ENCODE measurements at regions not wholly inside any gene's neighbourhood (a gene's known extent, or its start where the extent isn't known, plus 50 kb on each side); places are given as distances from the start of the nearest gene placed in this dataset.

GRCh38 chr14:106488291-106488690 is 961.9 kb downstream of the TMEM121 start:
- no peaks in the 10 kb centered on the region for H3K79me2 ChIP-seq (ENCODE audit: low read length)
- 0 out of 2 replicates have a peak, but pooled peaks cover 7% of the 10 kb centered on the region for H3K9me3 ChIP-seq (ENCODE audit: low read length)
- H3K27me3 ChIP-seq (ENCODE audit: low read length): no peaks in the 10 kb centered on the region
- H2AFZ ChIP-seq (ENCODE audit: low read length): no peak overlapping the region
- no TSS peak for BruUV-seq (replicated peaks)
- ChIA-PET CTCF (no interaction called here), POLR2A (ENCODE audit: unreplicated experiment) (no interaction called here)
- H3K4me3 ChIP-seq (ENCODE audit: low read length): no peak overlapping the region
- no peaks in the 10 kb centered on the region for H3K9me2 ChIP-seq (replicated peaks; ENCODE audit: low read length)
- no peak for ATAC-seq
- H3F3A ChIP-seq (ENCODE audit: low read length, unreplicated experiment): no peaks in the 10 kb centered on the region
- no peaks in the 10 kb centered on the region for H3K36me3 ChIP-seq (ENCODE audit: low read depth, low read length)
- H3K27ac ChIP-seq (ENCODE audit: low read length): no peak overlapping the region
- H4K20me1 ChIP-seq (ENCODE audit: low read length): no peaks in the 10 kb centered on the region
- no peak for TF ChIP-seq EZH2 (IDR thresholded peaks at IDR 0.05; ENCODE audit: low read length, unreplicated experiment)
- TF ChIP-seq EZH2phosphoT487 (IDR thresholded peaks at IDR 0.05; ENCODE audit: borderline replicate concordance, low read length): no peak
- H3K9ac ChIP-seq (ENCODE audit: low read length): no peak overlapping the region
- no peak for DNase-seq
- intact Hi-C loops (cut with micrococcal nuclease): no loop called here
- H3K4me2 ChIP-seq (ENCODE audit: low read length): no peak overlapping the region
- H3K4me1 ChIP-seq (ENCODE audit: insufficient read depth, low read length): no peaks in the 10 kb centered on the region

DNA sequence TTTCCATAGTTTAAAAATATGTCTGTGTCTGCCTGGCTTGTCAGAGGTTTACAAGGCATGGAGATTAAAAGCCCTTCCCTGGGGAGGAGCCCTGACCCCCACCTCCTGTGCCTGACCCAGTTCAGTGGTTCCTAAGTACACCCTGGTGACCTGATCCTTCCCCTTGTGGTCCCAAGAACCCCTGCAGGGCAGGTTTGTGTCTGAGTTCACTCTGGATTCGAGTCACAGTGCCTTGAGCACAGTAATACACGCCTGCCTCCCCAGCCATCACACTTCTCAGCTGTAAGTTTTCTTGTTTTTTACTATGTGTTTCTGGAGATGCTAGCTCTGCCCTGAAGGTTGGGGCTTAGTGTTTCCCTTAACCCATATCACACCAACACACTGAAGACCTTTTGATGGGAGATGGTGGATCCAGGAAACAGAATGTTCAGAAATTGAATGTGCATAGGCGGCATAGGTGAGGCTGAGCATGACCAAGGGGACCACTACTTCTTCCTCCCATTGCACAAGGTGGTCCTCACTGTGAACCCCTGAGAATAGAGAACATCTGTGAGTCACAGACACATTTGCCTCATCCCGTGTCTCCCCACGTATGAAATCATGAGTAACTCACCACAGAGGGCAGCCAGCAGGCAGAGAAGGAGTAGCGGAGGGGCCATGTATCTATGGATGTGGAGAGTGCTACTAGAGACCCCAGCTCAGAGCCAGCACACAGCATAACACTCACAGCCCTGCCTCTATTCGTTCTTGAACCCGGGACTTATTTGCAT is 962.9 kb downstream of the TMEM121 start:
- POLR2A ChIA-PET (ENCODE audit: unreplicated experiment): no interaction called here
- Histone ChIP-seq H3K9me3 (ENCODE audit: low read length) (0 out of 2 replicates have a peak, but pooled peaks cover 7% of the 10 kb centered on the region), H3K9me2 (replicated peaks; ENCODE audit: low read length) (no peaks in the 10 kb centered on the region), H2AFZ (ENCODE audit: low read length) (no peak overlapping the region), H3K4me3 (ENCODE audit: low read length) (no peak overlapping the region), H3K79me2 (ENCODE audit: low read length) (no peaks in the 10 kb centered on the region), H3F3A (ENCODE audit: low read length, unreplicated experiment) (no peaks in the 10 kb centered on the region), H3K9ac (ENCODE audit: low read length) (no peak overlapping the region), H3K27ac (ENCODE audit: low read length) (no peak overlapping the region), H3K4me2 (ENCODE audit: low read length) (no peak overlapping the region), H3K27me3 (ENCODE audit: low read length) (no peaks in the 10 kb centered on the region), H4K20me1 (ENCODE audit: low read length) (no peaks in the 10 kb centered on the region), H3K4me1 (ENCODE audit: insufficient read depth, low read length) (no peaks in the 10 kb centered on the region), H3K36me3 (ENCODE audit: low read depth, low read length) (no peaks in the 10 kb centered on the region)
- no TSS peak for BruUV-seq (replicated peaks)
- no peak for ATAC-seq
- no peak for TF ChIP-seq CTCF (conservative IDR thresholded peaks at IDR 0.05; ENCODE audit: low read depth, low read length)
- no peak for TF ChIP-seq EZH2phosphoT487 (IDR thresholded peaks at IDR 0.05; ENCODE audit: borderline replicate concordance, low read length)
- TF ChIP-seq EZH2 (IDR thresholded peaks at IDR 0.05; ENCODE audit: low read length, unreplicated experiment): no peak
- CTCF ChIA-PET: no interaction called here
- DNase-seq: no peak
- intact Hi-C loops (cut with micrococcal nuclease): no loop called here

DNA sequence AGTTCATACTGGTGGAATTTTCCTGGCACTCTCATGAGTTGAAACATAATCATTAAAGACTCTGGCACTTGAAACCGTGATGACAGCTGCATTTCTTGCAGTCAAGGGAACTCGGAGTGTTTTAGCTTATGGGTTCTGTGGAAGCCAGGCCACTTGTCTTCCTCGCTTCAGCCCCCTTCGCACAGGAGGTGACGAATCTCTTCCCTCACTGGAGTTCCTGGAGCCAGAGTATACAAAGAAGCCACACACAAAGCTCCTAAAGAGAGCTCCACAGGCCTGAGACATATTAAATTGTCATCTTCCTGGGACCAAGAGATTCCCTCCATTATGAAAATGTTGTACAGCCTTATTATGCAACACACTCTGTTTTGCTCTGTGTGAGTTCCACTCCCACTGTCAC is 964.1 kb downstream of the TMEM121 start:
- ATAC-seq (no peak), DNase-seq (no peak)
- intact Hi-C loops (cut with micrococcal nuclease): no loop called here
- no peaks in the 10 kb centered on the region for H3K4me1 ChIP-seq (ENCODE audit: insufficient read depth, low read length)
- no peaks in the 10 kb centered on the region for H3K79me2 ChIP-seq (ENCODE audit: low read length)
- H2AFZ ChIP-seq (ENCODE audit: low read length): no peak overlapping the region
- no peaks in the 10 kb centered on the region for H3K9me2 ChIP-seq (replicated peaks; ENCODE audit: low read length)
- CTCF ChIA-PET: no interaction called here
- no peak overlapping the region for H3K4me2 ChIP-seq (ENCODE audit: low read length)
- H3F3A ChIP-seq (ENCODE audit: low read length, unreplicated experiment): no peaks in the 10 kb centered on the region
- BruUV-seq (replicated peaks): no TSS peak
- no peaks in the 10 kb centered on the region for H4K20me1 ChIP-seq (ENCODE audit: low read length)
- no peaks in the 10 kb centered on the region for H3K36me3 ChIP-seq (ENCODE audit: low read depth, low read length)
- H3K4me3 ChIP-seq (ENCODE audit: low read length): no peak overlapping the region
- H3K9ac ChIP-seq (ENCODE audit: low read length): no peak overlapping the region
- H3K9me3 ChIP-seq (ENCODE audit: low read length): 0 out of 2 replicates have a peak, but pooled peaks cover 7% of the 10 kb centered on the region
- POLR2A ChIA-PET (ENCODE audit: unreplicated experiment): no interaction called here
- no peak overlapping the region for H3K27ac ChIP-seq (ENCODE audit: low read length)
- no peaks in the 10 kb centered on the region for H3K27me3 ChIP-seq (ENCODE audit: low read length)
- TF ChIP-seq CTCF (conservative IDR thresholded peaks at IDR 0.05; ENCODE audit: low read depth, low read length) (no peak), EZH2phosphoT487 (IDR thresholded peaks at IDR 0.05; ENCODE audit: borderline replicate concordance, low read length) (no peak), EZH2 (IDR thresholded peaks at IDR 0.05; ENCODE audit: low read length, unreplicated experiment) (no peak)
